GM21381 (cell line): ENCODE measurements at regions not wholly inside any gene's neighbourhood (a gene's known extent, or its start where the extent isn't known, plus 50 kb on each side); places are given as distances from the start of the nearest gene placed in this dataset.

Source experiments
- ATAC-seq: cut with Tn5 transposase; IDR thresholded peaks from one replicate; pipeline ENCODE4 v1.9.1; 2021; ENCODE audit warnings: mild to moderate bottlenecking, moderate library complexity; ENCODE audit not compliant: unreplicated experiment

DNA sequence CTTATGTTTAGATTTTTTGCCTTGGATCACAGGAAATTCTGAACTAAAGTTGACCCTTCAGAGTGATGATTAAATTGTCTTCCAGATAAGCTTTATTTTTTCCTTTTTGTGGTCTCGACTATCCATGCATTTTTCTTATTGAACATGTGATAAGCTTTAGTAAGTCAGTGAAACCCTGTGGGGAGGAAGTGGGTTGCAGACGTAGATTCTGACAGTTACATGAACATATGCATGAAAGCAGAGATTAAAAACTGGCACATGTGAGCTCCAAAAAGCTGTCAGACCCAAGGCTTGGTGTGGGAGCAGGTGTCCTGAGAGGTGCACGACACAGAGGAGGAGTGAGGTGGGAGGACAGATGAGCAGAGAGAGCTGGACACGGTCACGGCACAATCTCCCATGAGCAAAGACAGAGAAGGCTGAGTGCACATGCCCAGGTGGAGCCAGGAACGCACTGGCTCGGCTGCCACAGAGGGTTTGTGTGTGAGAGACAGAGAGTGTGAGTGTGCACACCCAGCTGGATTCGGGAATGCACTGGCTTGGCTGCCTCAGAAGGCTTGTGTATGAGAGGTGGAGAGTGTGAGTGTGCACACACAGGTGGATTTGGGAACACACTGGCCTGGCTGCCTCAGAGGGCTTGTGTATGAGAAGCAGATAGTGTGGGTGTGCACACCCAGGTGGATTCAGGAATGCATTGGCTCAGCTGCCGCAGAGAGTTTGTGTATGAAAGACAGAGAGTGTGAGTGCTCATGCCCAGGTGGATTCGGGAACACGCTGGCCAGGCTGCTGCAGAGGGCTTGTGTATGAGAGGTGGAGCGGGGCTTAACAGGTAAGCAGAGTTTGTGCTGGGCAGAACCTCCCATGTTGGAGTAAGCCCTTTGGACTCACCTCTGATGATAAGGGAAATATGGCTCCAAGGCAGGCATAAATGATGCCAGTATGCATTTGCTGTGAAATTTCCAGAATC is 849.1 kb upstream of the SALL3 start:
- no peak for ATAC-seq

DNA sequence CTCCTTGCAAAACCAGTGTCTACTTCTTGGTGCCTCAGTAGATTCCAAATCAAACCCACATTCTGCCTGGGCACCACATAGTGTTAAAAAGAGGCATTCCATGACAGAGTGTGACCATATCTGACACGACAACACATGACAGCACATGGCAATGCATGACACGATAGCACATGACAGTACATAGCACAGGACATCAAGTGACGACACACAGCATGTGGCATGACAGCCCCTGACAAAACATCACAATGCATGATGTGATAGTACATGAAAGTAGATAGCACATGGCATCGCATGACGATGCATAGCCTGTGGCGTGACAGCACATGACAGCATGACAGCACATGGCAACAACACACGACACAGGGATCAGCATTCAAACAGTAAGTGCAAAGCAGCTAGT is 845.9 kb upstream of the SALL3 start:
- no peak for ATAC-seq

DNA sequence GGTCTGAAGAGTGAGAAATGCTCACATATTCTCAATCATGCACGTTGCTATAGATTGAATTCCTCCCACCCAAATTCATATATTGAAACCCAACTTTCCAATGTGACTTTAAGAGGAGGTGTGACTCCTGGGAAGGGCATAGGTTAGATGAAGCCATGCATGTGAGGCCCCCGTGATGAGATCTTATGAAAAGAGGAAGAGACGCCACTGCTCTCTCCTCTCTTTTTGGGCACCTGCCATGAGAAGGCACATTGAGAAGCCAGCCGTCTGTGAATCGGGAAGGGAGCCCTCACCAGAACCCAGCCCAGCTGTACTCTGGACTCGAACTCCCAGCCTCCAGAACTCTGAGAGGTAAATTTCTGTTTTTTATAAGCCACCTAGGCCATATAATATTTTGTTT is 842.6 kb upstream of the SALL3 start:
- no peak for ATAC-seq

DNA sequence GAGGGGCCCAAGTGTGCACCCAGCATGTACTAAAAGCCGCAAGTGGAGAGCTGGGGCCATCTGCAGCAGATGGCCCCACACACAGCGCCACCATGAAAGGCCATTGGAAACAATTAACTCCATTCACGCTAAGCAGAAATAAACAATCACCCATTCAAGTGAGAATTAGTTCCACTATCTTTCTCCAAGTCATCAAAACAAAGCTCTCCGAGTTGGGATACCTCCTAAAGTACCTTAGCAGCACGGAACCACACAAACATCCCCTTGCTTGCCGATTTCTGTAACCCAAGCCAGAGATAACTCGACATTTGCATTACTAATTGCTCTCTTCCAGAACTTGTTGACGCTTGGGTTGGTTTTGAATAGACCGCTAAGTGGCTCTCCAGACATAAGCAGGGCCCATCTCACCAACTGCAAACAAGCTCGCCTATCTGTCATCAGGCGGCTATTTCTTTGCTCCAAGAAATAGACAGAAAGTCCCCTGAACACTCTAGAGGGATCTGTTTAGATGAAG is 840.6 kb upstream of the SALL3 start:
- no peak for ATAC-seq

DNA sequence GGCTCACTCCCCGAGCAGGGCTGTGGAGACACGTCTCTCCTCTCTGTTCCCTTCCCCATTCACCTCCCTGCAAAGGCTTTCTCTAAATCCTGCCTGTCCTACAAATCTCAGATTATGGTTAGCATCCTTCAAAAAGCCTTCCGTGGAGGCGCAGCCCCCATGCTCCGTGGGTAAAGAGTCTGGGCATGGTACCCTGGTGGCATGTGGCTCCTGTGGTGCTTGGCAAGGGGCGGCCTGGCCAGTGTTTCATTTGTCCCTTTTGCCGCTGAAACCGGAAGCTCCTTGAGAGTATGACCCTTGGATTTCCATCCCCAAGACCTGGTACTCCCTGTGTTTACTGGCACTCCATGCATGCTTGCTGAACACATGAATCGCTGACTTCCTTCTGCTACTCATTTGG is 839.3 kb upstream of the SALL3 start:
- no peak for ATAC-seq

GRCh38 chr18:78144669-78145068 is 834.9 kb upstream of the SALL3 start:
- no peak for ATAC-seq

DNA sequence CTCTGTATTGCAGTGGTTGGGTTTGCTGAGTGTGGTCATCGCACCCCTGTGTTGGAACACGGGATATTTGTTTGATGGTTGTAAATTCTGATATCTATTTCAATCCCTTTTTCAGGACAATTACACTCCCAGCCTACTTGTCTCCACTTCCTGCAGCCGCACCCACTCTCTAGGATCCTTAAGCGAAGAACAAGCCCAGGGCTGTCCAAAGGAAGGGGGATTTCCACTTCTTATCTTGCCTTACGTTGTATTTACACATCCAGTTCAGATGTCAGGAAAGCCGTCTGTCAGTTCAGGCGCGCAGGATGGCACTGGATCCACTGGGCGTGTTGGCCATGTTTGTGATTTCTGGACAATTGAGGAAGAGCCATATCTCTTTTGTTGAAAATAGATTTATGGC is 834.5 kb upstream of the SALL3 start:
- ATAC-seq = no peak

GRCh38 chr18:78146136-78147085 is 833.2 kb upstream of the SALL3 start:
- ATAC-seq = no peak

DNA sequence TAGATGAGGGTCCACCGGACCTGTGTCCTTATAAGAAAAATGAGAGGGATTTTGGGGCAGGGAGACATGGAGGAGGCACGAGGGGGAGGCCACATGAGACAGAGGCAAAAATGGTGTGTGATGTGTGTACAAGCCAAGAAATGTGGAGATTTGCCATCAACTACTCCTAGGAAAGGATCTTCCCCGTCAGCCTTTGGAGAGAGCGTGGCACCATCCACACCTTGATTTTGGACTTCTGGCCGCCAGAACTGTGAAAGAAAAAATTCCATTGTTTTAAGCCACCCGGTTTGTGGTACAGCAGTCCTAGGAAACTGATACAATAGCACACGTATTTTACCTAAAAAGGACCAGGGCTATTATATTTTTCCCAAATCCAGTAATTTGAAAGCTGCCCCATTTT is 829.0 kb upstream of the SALL3 start:
- ATAC-seq = no peak

DNA sequence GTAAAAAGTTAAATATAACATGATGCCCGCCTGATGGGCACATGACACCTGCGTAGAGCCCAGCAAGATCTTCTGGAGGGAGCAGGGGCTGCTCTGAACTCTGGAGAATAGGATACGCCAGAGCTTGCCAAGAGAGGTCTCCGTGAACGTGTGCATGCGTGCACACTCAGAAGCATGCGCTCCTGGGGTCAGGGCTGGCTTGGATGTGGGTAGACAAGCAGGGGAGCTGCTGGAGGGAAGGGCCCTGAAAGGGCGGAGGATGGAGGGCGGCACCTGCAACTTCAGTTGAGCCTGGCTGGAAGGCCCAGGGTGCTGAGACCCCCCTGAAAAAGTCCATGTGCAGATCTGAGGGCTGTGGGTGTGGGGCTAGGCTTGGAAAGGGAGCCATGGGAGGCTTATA is 828.4 kb upstream of the SALL3 start:
- ATAC-seq = no peak

DNA sequence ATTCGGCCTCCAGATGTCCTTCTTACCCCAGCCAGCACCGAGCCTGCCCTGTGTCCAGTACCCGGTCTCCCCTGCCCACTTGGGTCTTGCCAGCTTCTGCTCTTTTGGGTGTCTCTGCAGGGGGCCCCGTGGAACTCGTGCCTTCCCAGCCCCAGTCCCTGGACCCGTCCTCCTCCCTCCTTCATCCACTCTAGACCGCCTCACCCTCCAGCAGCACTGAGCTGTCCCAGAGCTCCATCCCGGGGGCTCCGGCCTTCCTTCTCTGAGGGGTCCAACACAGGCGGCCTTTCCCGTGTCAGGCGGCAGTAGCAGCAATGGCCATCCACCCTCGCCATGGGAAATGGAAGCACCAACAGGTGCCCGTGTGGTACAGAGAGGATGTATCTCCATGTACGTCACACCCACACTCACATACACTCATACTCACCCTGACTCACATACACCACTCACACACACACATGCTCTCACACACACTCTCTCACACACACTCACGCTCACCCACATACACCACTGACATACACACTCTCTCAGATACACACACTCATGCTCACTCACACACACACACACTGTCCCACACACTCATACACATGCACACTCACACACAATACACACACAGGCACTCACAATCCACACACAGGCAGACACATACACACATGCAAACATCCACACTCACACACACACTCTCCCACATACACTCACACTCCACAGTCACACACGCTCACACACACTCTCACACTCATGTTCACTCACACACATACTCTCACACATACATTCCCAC is 827.5 kb upstream of the SALL3 start:
- ATAC-seq = no peak

DNA sequence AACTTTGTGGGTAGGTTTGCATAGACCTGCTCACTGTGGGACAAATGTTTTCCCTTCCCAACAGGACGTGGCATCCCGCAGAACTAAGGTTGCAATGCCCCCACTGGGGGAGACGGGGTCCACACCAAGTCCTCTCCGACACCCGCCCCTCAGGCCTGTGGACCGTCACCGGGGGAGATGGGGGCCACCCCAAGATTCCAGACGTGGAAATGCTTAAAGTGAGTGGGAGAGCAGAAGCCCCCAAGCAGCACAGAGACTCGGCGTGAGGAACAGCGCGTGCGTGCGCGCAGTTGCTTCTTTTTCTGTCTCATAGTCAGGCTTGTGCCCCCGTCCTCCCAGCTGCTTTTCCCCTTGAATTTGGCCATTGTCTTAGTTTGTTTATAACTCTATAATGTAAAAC is 826.3 kb upstream of the SALL3 start:
- no peak for ATAC-seq

DNA sequence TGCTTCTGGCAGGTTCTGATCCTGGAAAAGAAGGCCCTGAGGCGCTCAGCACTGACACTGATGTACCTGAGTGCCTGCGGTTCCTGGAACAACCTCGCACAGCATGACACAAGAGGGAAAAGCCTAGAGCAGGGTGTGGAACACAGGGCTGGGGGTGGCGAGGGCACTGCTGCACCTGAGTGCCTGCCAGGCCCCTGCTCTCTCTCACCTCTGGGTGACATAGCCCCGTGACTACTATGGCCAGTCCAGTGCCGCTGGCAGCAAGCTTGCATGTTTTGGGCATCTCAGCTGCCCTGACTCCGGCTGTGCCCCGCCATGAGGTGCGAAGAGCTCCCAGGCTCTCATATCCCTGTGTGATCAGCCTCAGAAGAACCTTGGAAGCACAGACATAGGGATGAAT is 825.2 kb upstream of the SALL3 start:
- ATAC-seq = no peak

GRCh38 chr18:78154853-78155252 is 824.8 kb upstream of the SALL3 start:
- no peak for ATAC-seq

DNA sequence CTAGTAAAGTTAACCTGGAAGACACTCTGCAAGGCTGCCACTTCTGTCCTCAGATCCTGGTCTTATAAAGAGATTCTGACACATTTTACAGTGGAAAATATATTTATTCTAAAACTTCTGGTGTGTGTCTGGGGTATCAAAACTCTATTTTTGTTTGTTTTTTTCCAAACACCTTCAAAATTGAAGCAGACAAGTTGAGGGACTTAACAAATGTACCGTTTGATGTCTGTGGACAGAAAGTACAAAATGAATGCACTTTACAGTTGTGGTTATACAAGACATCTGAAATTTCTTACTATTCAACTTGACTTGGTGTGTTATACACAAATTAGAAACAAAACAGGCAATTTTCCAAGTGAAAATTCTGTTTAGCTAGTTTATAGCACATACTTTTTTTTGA is 823.2 kb upstream of the SALL3 start:
- no peak for ATAC-seq

- no peak for ATAC-seq
These were observed 820.7 kb upstream of the SALL3 start for GRCh38 chr18:78158943-78159342.

- no peak for ATAC-seq
These were observed 820.2 kb upstream of the SALL3 start for GRCh38 chr18:78159397-78159796.

DNA sequence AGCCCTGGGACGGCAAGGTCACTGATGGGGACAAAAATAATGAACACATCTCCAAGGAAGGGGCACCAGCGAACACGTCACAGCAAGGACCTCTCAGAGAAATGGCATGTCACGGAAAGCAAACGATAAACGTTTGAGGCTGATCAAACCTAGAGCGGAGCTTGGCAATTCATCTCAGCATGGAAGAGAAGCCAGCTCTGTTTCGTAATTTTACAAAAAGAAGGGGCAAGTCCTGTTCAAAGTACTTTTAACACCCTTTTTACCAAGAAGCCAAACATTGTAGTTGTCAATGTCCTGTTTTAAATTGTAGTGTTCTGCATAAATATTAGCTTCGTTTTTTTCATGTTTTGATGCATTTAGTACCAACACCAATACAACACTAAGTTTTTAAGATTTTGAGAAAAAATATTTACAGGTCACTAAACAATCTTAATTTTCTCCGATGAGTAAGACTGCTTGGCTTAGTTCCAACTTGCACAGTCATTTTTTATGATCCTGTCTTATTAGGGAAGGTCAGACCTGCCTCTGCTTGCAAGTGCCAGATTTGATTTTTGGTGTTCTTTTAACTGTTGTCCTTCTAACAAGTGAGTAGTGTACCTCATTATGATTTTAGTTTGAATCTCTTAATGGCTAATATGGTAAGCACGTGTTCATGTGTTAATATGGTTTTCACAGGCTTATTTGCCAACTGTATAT is 818.5 kb upstream of the SALL3 start:
- ATAC-seq = no peak

- no peak for ATAC-seq
These were observed 814.1 kb upstream of the SALL3 start for GRCh38 chr18:78165525-78165924.

GRCh38 chr18:78168526-78168925 is 811.1 kb upstream of the SALL3 start:
- ATAC-seq = no peak
